ENCODE measurements at regions not wholly inside any gene's neighbourhood (a gene's known extent, or its start where the extent isn't known, plus 50 kb on each side); places are given as distances from the start of the nearest gene placed in this dataset.

GRCh38 chr21:34197561-34197960, 124.2 kb downstream of the MRPS6 start:
- TF ChIP-seq CTCF (IDR thresholded peaks at IDR 0.05) (no peak), POLR2A (IDR thresholded peaks at IDR 0.05) (no peak)
